ENCODE measurements at regions not wholly inside any gene's neighbourhood (a gene's known extent, or its start where the extent isn't known, plus 50 kb on each side); places are given as distances from the start of the nearest gene placed in this dataset.

GRCh38 chr7:12895296-12895695, 207.9 kb downstream of the ARL4A start:
- TF ChIP-seq EGR1 (IDR thresholded peaks at IDR 0.05; ENCODE audit: low read depth in 2 of 2) (no peak), CTCF (IDR thresholded peaks at IDR 0.05; ENCODE audit: low read depth, low read length, missing input control) (no peak), ZBTB33 (IDR thresholded peaks at IDR 0.05) (no peak), ATF3 (IDR thresholded peaks at IDR 0.05) (no peak)

Data from liver (tissue), 3 donors.